Activated T-cell treated with anti-CD3 and anti-CD28 coated beads, Interleukin-2, amount 50 U/mL, for 1 hour (primary cell): ENCODE measurements at regions not wholly inside any gene's neighbourhood (a gene's known extent, or its start where the extent isn't known, plus 50 kb on each side); places are given as distances from the start of the nearest gene placed in this dataset.

Source experiments
- DNase-seq: peaks from one replicate; pipeline ENCODE4 v3.0.0-alpha.2; 2020

DNA sequence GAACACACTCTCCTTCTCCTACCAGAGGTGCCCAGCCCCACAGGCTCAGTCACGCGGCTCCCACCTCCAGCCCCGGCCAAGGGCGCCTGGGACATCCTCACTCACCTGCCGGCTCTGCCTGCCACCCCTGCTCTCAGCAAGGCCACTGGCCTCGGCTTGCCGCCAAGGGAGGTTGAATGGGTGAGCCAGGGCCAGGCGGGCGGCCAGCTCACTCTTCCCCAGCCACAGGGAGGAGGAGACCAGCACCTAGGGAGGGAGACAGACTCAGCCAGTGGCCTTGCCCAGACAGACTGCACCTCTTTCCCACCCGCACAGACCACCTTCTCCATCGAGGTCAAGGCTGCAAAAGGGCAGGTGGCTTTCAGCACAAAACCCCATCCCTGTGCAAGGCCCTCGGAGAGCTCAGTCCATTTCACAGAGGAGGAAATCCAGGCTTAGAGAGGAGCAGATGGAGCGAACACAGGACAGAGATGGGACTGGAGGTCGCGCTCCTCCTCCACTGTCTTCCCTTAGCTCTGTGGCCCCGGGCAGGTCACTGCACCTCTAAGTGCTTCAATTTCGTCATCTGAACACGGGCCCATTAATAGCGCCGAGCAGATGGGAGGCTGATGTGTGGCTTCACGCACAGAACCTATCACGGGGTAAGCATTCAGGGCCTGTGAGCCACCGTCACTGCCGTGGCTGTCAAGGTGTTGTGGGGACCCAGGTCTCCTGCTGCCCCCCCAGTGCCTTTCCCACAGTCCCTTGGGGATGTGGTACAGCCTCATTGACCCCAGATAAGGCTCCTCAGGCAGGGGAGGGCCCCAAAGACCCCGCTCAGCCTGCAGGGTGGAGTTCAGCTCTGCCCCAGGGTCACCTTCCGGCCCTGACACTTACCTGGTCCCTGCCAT lies 56.1 kb downstream of the RMI2 start:
- DNase-seq, result no peak

DNA sequence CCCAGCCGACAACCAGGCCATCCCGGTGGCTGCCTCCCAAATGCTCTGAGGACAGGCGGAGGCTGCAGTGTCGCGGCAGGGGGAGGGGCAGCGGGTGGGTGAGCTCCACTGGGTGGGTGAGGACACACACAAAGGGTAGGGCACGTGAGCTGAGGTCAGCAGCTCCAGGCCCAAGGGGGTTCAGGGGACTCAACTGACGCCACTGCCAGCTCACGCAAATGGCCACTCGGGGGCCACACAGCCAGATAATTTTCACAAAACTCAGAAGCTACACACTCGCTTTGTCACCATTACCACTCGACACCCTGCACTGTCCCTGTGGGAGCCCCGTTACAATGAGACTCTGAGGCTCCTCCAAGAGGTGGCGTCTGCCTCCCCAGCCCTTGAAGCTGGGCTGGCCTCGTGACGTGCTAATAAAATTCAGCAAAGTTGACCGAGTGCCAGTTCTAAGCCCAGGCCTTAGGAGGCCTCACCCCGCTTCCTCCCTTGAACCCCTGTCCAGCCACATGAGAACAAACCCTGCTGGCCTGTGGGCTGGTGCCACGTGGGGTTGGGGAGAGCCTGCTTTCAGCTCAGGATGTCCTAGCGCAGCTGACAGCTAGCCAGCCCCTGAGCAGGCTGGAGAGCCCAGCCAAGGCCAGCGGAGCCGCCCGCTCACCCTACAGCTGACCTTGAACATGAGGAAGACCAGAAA lies 56.9 kb downstream of the RMI2 start:
- no peak for DNase-seq

DNA sequence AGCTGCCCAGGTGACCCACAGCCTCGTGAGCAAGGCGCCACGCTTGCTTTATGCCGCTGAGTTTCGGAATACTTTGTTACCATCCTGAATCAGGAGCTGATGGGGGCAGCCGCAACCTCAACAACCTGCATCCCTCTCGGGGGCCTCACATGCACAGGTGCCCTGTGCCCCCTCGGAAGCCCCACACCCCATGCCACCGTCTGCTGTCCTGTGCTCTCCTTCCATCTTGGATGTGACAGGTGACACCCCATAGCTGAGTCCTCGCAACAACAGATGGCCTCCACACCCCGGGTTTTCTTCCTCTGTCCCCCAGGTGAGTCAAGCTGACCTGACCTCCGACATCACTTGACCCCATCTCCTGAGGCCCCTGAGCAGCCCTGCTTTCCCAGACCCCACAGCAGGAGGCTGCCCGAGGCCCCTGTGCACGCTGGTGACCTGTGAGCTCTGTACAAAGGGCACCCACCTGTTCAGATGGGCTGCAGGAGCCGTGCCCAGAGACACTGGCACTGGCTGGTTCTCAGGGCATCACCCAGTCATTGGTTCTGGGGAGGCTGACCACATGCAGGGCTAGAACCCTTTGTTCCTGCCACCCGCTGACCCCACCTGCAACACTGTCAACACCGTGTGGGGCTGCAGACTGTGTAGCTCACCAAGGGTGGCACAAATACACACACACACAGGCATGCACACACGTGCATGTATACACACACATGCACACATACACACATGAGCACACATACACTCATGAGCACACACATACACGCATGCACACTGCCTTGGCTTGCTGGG lies 57.7 kb downstream of the RMI2 start:
- no peak for DNase-seq

DNA sequence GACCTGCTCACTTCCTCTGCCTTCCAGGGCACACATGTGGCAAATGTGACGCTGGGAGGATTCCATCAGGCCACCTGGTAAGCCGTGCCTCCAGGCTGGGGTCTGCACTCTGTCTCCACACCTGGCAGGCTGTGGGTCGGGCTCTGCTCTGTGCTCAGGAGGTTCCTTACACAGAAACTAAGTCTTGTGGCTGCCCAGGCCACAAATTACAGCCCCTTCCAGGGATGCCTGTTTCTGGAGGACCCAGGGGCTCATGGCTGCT lies 58.2 kb downstream of the RMI2 start:
- no peak for DNase-seq

DNA sequence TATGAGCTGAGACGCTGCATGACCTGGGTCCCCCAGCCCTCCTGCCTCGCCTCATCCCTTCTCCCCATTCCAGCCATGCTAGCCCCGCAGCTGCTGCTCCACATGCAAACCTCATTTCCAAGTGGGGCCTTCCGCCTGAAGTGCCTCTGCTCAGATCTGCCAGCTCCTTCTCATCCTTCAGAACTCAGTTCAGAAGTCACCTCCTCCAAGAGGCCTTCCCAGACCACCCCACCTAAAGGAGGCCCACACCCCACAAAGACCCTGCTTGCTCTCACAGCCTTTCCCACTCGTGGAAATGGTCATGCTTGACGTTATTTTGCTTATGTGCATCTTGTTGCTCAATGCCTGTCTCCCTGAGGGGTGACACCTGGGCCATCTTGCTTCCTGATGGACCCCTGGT lies 58.7 kb downstream of the RMI2 start:
- no peak for DNase-seq

DNA sequence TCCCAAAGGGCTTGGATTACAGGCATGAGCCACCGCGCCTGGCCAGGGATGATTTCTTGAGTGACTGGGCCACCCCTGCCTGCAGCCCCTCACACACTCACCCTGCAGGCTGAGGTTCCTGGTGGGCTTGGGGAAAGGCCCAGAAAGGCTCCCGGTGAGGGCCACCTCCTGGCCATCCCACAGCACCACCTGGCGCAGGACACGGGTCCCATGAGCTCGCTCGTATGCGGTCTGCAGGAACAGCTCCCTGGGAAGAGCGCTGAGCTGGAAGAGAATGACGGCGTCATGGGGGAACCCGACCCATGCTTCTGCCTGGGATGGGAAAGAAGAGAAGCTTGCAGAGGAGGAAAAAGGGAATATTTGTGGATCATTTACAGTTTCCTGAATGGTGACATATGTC lies 59.3 kb downstream of the RMI2 start:
- no peak for DNase-seq

DNA sequence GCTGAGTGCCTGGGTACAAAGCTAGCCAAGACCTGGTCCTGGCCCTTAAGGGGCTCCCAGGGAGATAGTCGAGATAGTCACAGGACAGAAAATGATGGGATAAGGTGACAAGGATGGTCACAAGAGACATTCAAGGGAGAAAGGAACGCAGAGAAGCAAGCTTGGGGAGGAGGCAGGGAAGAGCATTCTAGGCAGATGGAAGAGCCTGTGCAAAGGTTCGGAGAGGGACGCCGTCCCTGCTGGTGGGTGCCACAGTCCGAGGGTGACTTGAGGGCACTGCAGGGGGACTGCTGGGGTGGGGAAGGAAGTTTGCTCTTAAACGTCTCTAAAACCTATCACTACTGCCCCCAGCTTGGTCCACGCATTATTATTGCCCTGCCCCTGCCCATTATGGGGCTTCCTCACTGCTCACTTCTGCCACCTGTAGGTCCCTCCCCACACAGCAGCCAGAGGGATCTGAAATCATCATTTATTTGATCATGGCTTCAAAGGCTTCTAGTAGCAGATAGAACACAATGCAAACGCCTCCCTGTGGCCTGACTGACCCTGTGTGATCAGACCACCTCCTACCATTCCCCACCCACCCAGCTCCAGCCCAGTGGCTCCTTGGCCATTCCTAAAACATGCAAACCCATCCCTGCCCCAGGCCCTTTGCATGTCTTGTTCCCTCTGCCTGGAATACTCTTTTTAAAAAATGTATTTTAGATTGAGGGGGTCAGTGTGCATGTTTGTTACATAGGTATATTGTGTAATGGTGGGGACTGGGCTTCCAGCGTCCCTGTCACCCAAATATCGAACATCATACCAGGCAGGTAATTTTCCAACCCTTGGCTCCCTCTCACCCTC lies 60.3 kb downstream of the RMI2 start:
- DNase-seq, result peak; percentile 55

DNA sequence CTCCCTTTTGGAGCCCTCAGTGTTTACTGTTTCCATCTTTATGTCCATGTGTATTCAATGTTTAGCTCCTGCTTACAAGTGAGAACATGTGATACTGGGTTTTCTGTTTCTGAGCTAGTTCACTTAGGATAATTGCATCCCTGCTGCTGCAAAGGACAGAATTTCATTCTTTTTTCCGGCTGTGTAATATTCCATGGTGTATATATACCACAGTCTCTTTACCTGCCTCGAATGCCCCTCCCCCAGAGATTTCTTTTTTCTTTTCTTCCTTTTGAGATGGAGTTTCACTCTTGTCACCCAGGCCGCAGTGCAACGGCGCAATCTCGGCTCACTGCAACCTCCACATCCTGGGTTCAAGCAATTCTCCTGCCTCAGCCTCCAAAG lies 60.9 kb downstream of the RMI2 start:
- DNase-seq, result no peak

DNA sequence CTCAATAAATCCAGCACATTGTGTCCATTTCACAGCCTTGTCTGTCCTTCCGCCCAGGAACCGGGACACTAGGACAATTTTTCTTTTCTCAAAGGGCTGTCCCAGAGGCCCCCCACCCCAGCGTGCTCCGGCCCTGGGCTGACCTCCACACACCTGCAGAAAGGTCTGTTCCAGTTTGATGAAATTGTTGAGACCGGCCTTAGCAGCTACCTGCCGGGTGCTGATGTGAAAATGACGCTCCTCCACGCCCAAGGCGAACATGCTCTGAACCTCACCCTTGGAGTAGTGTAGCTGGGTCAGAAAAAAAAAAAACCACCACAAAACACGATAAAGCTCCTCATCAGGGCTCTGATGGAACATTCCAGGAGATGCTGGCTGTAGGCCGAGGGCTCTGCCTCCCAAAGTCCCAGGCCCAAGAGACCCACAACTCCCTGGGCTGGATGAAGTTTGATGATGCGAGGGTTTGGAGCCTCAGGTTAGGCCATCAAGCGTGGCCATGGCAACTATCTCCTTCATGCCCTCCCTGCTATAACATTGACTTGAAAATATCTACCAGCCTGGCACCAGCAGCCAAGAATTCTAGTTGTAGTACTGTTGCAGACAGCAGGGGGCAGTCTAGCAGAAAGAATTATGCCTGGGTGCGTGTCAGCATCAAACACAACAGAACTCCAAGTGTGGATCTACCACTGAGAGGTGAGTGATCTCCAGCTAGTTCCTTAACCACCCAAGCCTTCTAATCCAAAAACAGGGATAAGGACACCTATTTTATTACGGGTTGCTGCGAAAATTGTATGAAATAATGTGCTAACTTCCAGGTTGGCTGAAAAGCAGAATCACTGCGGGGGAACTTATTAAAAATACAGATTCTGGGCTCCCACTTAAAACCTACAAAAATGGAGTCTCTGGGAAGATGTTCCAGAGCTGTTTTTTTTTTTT lies 62.1 kb downstream of the RMI2 start:
- DNase-seq, result peak; percentile 62

DNA sequence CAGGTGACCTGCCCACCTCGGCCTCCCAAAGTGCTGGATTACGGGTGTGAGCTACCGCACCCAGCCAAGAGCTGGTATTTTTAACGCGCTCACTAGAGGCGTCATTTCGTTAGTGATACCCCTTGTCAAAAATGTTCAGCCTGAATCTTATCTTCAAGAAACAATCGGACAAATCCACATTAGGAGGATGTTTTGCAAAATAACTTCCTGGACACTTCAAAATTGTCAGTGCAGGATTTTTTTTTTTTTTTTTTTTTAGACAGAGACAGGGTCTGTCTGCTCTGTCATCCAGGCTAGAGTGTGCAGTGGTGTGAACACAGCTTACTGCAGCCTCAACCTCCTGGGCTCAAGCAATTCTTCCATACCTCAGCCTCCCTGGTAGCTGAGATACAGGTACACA lies 63.0 kb downstream of the RMI2 start:
- no peak for DNase-seq

DNA sequence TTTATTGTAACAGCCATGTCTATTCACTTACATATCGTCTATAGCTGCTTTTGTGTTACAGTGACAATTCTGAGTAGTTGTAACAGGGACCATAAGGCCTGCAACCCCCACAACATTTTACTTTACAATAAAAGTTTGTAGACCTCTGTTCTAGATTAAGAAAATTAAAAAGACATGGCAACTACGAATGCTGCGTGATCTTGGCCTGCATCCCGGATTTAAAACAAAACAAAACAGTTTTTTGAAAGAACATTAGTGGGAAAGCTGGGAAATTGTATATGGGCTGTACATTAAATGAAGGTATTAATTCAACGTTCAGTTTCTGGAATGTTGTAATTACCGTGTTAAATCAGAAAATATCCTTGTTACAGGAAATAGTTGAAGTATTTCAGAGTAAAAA lies 64.1 kb downstream of the RMI2 start:
- DNase-seq, result no peak

DNA sequence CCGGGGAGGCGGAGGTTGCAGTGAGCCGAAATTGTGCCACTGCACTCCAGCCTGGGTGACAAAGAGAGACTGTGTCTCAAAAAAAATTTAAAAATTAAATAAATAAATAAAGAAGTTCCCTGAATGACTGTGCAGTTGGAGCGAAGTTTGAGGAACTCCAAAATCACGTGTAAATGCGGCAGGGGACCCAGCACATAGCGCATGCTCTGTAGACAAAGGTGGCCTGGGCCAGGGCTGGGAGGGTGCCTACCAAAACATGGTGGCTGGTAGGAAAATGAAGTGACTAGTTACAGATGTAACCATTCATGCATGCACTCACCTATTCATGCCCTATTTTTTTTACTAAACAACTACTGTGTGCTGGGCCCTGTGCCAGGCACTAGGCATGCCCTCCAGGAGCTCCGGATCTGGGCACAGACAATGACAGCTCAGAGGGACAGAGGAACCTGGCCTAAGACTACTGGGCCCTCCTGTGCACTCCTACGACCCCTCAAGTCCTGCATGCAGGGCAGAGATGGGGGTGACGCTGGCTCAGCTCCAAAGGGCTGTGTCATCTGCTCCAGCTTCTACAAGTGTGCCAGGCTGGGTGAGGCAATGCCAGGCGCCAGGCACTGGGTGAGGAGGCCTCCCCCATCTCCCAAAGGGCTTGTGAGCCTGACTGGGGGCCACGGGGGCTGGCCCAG lies 65.3 kb downstream of the RMI2 start:
- no peak for DNase-seq

DNA sequence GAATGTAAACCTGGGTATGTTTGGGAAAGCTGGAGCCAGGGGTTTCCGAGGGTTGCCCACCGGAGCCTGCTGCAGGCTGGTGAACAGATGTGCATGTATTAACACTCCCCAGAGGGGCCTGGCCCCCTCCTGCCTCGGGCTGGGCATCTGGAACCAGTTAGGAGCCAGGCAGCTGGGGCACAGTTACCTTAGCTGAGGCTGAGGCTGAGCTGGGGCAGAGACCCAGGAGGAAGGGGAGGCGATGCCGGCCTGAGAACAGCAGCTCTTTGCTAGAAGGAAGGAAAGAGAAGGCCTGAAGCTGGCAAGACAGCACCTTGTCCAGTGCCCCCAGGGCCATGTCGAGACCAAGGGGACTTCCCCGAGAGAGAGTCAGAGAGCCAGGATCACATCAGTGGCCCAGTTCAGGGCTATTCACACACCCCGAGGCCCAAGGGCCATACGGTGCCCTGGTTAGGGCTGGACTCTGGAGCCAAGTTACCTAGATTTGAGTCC lies 65.8 kb downstream of the RMI2 start:
- DNase-seq, result no peak

DNA sequence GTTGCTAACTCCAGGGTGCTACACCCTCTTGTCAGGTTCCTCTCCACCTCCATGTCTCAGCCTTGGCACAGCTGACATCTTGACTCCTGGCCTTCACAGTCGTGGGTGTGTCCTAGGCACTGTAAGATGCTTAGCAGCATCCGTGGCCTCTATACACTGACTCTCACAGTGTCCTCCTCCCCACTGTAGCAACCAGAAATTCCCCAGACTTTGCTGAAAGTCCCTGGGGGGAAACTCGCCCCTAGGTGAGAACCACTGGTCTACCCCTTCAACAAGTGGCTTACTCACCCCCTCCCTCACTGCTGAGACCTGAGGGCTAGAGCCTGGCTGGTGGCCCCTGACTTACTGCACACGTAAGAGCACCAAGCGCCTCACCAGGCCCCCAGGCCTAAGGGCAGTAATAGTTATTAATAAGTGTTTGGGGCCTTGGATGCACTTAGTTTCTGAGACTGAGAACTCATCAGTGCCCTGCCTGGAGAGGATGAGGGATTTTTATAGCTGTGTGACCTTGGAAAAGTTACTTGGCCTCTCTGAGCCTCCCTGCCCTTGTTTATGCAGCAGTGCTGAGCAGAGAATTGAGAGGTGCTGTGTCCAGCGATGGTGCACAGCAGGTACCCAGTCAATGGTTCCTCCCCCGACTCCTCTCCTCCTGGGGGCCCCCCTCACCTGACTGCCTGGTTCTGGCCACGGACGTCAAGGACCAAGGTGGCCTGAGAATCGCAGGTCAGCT lies 67.1 kb downstream of the RMI2 start:
- no peak for DNase-seq

DNA sequence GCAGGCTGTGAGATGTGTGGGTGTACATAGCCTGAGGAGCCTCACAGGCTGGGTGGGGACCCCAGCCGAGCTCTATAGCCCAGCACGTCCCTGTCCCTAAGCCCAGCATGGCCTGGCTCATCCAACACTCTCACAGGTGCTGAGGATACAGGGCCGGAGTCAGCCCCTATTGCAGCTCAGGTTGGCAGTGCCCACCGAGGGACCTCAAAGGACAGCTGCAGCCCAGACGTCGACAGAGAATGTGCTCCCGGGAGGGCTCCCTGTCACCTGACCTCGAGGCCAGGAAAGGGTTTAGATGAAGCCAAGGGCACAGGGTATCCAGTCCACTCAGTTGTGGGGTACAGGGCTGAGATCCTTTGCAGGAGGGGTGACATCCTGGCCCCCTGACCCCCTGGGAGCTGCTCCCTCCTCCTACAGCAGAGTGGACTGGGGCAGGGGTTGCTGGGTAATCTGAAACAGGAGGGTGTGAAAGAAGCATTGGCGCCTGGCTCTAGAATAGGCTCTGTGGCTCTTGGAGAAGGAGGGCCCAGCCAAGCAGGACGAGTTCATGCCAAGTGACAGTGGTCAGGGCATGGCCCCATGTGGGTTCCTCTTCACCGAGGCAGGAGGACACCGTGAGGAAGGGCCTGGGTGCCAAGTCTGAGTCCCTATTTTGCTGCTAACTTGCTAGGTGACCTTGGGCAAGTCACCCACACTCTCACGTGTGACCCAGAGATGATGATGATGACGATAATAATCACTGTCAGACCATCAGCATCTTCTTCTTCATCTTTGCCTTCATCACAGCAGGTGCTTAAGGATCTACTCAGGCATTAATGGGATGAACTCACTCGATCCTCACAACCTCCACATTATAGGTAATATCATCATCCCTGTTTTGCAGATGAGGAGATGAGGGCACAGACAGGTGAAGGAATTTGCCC lies 68.0 kb downstream of the RMI2 start:
- no peak for DNase-seq

DNA sequence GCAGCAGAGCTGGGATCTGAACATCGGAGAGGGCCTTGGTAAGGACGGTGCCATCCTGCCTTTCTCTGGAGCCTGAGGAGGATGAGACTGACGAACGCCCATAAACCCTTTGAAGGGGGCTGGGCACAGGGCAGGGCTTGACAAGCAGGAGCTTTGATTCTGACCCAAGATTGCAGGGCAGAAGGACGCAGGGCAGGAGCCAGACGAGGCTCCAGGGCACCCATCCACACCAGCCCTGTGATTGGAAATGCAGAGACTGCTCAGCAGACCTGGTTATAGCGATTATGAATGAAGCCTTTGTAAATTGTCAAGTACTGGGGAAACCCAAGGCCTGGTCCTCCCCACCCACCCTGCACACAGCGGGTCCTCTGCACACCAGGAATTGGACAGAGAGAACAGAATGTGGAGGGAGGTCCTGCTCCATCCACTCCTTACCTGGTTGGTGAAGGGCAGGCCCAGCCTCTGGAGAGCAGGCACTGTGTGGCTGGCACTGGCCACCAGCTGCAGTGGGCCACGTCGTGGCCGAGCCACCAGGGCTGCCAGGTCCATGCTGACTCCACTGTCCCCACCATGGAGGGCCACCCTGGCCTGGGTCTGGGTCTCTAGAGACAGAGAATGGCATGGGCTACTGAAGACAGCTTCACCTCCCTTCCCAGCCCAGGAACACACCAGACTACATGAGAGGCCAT lies 68.8 kb downstream of the RMI2 start:
- DNase-seq, result no peak

DNA sequence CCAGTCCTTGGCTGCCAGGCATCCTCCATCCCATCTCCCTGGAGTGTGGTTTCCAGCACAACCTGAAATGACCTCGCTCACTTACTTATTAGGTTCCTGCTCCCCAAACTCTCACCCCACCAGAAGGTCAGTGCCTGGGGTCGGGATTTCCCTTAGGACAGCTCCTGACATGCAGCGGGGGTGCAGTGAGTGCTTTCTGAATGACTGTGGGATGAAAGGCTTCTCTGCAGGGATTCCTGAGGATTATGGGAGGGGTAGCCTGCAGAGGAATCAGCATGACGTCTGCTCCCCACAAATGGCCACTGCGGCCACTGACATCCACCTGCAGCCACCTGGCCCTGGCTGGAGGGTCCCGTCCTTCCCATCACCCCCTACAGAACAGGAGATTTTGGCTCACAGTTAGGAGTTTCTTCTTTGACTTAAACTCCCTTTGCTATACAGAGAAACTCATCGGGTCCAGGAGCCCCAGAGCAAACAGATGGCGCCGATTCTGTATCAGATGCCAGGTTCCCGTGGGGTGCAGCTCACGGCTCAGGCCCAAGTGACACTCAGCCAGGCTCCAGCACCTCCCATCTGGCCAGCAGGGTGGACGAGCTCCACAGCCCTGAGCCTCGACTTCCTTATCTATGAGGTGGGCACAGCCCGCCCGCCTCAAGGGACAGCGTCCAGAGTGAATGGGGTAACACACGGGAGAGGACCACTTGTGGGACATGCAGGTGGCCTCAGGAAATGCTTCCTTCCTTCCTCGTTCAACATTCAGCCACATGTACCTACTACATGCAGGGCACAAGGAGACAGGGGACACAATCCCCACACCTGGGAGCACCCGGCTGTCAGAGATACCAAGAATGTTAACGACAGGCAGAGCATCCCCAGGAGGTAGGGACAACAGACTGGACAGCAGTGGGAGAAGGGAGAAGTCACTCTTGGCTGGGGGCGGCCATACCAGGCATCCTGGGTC lies 69.8 kb downstream of the RMI2 start:
- DNase-seq, result no peak
